Activated CD4-positive, alpha-beta T cell treated with anti-CD3 and anti-CD28 coated beads, Interleukin-2, amount 50 U/mL, for 48 hours (primary cell): ENCODE measurements at regions not wholly inside any gene's neighbourhood (a gene's known extent, or its start where the extent isn't known, plus 50 kb on each side); places are given as distances from the start of the nearest gene placed in this dataset.
"Not testable (repeated sequence)": the region's sequence is repeated elsewhere in the genome, so short reads cannot be mapped to it uniquely, and the experiment has no call there.

Experiments used
- DNase-seq, 2 experiments: peaks; one replicate each; pipeline ENCODE4 v3.0.0-alpha.2; 2020

- no peak for DNase-seq
Observed at GRCh38 chr14:22184830-22185168, 404.2 kb downstream of the DAD1 start.

GRCh38 chr14:22184157-22184829, 404.7 kb downstream of the DAD1 start:
- DNase-seq = no peak

DNA sequence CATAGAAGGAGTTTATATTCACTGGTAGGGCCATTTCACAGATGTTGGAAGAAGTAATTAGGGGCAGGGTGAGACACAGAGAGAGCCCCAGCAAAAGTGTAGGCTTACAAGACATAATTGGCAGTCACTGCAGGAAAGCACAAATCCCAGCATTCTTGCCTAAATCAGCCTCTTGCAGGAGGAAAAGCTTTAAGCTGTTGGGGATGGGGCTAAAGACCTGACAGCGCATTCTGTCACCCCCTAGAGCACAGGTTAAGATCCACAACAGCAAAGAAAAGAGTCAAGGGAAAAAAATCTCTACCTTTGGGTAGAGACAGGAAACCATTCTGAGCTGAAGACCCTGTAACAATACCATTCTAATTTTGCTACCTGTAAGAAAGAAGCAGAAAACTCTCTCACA, 409.0 kb downstream of the DAD1 start:
- no peak for DNase-seq

GRCh38 chr14:22179190-22179589, 409.8 kb downstream of the DAD1 start:
- DNase-seq = no peak

GRCh38 chr14:22178333-22178839, 410.6 kb downstream of the DAD1 start:
- DNase-seq = no peak

DNA sequence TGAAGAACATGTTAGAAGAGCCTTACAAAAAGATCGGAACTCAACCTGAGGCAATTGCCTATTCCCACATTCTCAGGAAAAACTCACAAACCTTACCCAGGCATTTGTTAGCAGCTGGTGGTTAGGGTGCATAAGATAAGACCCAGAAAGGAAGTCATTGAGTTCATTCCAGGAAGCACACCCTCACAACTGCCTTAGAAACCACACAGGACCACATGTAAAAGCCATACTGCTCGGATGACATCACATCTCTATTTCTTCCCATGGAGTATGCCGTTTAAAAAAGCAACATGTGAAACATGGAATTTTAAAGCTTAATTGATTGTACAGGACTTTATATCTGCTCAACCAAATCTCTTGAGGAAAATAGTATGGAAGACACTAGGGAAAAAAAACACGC, 411.2 kb downstream of the DAD1 start:
- no peak for DNase-seq

DNA sequence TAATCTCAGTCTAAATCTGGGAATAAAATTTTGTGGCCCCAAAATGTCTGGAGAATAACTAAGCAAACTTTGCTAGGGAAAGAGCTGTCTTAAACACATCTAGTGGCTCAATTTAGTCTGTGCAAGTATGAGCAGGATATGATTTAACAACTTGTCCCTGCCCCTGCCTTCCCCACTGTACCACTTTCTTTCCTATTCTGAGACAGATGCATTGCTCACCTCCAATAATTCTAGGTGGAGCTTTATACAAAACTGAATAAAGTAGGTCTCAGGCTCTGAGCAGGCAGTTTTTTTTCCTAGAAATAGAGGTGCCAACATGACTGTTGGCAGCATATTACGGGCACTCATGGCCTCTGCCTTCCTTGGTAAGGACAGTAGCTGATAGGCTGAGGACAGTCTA, 412.1 kb downstream of the DAD1 start:
- no peak for DNase-seq

DNA sequence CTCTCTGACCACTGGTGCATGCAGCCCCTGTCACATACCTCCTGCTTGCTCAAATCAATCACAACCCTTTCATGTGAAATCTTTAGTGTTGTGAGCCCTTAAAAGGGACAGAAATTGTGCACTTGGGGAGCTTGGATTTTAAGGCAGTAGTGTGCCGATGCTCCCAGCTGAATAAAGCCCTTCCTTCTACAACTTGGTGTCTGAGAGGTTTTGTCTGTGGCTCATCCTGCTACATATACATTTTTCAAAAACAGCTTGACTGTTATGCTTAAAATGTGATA, 413.8 kb downstream of the DAD1 start:
- DNase-seq = not testable (repeated sequence)

GRCh38 chr14:22174412-22175277, 414.4 kb downstream of the DAD1 start:
- no peak for DNase-seq

GRCh38 chr14:22168092-22168955, 420.7 kb downstream of the DAD1 start:
- no peak for DNase-seq

DNA sequence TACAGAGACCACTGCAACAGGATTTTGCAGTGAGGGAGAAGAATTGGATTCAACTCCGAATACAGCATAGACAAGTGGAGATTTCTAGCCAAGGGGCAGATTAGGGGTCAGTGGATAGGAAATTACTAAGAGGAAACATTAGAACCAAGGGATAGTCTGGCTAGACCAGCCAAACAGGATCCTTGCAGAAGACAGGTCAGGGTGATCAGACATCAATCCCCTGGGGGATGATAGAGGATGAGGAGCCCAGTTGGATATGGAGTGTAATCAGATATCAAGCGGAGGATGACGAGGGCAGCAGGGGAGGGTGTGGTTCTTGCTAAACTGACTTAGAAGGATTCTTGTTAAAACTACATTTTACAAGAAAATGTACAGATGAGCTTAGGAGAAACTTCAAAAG, 424.4 kb downstream of the DAD1 start:
- no peak for DNase-seq

- no peak for DNase-seq
Observed at GRCh38 chr14:22163051-22163450, 426.0 kb downstream of the DAD1 start.

DNA sequence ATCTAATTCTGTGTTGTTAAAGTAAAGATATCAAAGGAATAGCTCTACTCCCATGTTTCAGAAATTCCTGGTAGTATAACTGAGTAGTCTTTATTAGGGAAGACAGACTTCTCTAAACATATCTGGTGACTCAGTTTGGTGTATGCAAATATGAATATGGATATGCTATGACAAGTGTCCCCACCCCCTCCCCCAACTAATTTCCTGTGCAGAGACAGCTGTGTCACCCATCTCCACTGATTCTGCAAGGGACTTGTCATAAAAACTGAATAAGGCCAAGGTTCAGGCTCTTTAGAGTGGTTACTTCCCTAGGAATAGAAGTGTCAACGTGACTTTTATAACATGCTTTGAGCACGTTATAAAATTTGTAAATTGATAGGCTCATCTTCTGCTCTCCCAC, 429.1 kb downstream of the DAD1 start:
- DNase-seq = no peak

- DNase-seq = no peak
Observed at GRCh38 chr14:22159099-22159498, 429.9 kb downstream of the DAD1 start.

DNA sequence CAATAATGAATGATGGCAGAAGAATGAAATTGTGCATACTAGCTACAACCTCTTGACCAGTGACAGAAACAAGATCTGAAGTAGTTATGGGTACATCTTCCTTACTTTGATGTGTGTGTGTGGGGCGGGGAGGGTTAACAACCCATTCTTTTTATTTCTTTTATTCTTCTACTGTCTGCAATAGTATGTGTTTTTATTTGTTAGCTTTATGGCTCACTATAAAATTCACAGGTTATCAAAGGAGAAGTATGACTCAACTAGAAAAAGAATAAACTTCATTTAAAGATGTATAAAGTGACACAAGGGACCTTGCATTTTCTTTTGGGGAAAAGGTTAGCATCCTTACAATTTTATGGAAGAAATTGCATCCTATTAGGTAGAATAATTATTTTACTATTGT, 430.5 kb downstream of the DAD1 start:
- no peak for DNase-seq

DNA sequence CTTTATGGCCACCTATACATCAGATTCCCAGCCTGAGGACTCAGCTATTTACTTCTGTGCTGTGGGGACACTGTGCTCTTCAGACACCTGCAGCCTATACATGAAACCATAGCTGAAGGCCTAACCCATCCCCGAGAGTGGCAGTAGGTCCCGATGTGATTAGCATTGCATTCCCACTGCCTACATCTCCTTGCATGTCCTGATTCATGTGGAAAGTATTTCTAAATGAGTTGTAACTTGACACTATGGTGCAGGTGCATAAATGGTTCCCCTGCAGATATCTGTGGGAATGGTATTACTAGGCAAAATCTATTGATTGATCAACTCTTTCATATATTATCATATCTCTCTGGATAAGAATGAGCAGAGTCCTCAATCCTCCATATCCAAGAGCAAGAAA, 433.5 kb downstream of the DAD1 start:
- no peak for DNase-seq

- DNase-seq = no peak
Observed at GRCh38 chr14:22152903-22153302, 436.1 kb downstream of the DAD1 start.

DNA sequence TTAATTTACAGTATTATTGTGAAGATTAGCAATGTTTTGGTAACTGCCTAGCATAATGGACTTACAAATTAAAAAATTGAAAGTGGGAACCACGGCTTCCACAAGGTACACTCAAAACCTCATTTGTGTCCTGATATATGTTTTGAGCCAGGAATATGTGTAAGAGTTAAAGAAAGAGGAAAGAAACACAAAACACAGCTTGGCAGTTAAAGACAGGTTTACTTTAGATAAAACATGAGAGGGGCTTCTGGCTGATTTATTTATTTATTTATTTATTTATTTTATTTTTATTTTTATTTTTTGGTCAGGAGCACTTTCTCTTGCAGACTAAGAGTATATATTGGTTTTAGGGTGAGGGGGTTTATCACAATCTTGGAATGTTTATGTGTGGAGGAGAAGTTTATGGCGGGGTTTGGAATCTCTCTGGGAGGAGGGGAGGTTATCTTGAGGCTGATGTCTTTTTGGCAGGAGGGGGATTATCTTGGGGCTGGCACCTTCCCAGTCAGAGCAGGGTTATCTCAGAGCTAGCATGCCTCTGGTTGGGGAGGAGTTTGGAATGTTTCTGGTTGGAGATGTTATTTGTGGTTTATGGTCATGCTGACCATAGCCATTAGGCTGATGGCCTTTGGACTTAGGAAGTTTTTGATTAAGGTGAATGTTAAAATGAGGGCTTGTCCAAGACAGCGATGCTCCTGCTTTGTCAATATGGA, 436.7 kb downstream of the DAD1 start:
- no peak for DNase-seq

GRCh38 chr14:22151121-22151520, 437.9 kb downstream of the DAD1 start:
- DNase-seq = no peak

DNA sequence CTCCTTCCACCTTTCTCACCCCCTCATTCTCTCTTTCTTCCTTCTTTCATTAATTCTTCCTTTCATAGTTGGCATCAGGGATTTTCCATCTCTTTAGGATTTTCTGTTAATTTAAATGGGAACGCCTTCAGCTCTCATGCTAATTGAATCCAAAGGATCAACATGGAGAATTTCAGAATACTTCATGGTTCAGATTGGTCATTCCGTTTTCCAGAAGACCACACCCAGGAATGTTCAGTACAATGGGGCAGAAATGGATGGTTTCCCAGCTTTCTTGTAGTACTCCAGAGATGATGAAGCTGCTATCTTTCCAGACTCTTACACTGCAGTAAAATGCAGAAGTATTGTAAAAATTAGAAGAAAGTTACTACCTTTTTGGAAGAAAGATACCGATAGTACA, 440.0 kb downstream of the DAD1 start:
- no peak for DNase-seq

GRCh38 chr14:22147716-22148115, 441.3 kb downstream of the DAD1 start:
- DNase-seq = no peak

GRCh38 chr14:22143363-22143762, 445.7 kb downstream of the DAD1 start:
- no peak for DNase-seq

- DNase-seq = no peak
Observed at GRCh38 chr14:22140633-22141032, 448.4 kb downstream of the DAD1 start.
